Fibroblast of pulmonary artery (primary cell): ENCODE measurements at regions not wholly inside any gene's neighbourhood (a gene's known extent, or its start where the extent isn't known, plus 50 kb on each side); places are given as distances from the start of the nearest gene placed in this dataset.

Experiments used
- DNase-seq: peaks from one replicate; pipeline ENCODE4 v3.0.0-alpha.2; 2010; ENCODE audit warnings: low read depth
- H3K4me3 ChIP-seq: replicated peaks from 2 replicates; pipeline ENCODE4 v1.5.1; 2011; ENCODE audit warnings: low read depth, mild to moderate bottlenecking, control low read depth, low read length, moderate library complexity
- CTCF ChIP-seq: IDR thresholded peaks from 2 replicates; pipeline ENCODE4 v1.5.1; 2011; ENCODE audit warnings: mild to moderate bottlenecking, control low read depth, low read length, inconsistent platforms; ENCODE audit errors: missing control alignments

- H3K4me3 ChIP-seq, result no peak overlapping the region
- no peak for TF ChIP-seq CTCF
- DNase-seq, result no peak
These were observed 364.3 kb upstream of the FAM241A start for GRCh38 chr4:111780965-111781364.

- no peak overlapping the region for H3K4me3 ChIP-seq
- no peak for DNase-seq
- TF ChIP-seq CTCF, result no peak
These were observed 363.6 kb upstream of the FAM241A start for GRCh38 chr4:111781611-111782010.

- no peak for DNase-seq
- no peak overlapping the region for H3K4me3 ChIP-seq
- no peak for TF ChIP-seq CTCF
These were observed 357.2 kb upstream of the FAM241A start for GRCh38 chr4:111788099-111788498.

GRCh38 chr4:111789901-111790640, 355.2 kb upstream of the FAM241A start:
- H3K4me3 ChIP-seq, result no peak overlapping the region
- DNase-seq, result no peak
- TF ChIP-seq CTCF, result no peak

GRCh38 chr4:111792632-111793031, 352.6 kb upstream of the FAM241A start:
- no peak overlapping the region for H3K4me3 ChIP-seq
- DNase-seq, result no peak
- TF ChIP-seq CTCF, result no peak

- no peak overlapping the region for H3K4me3 ChIP-seq
- TF ChIP-seq CTCF, result no peak
- no peak for DNase-seq
These were observed 351.7 kb upstream of the FAM241A start for GRCh38 chr4:111793433-111794091.
